OCI-LY7 (cell line): ENCODE measurements at regions not wholly inside any gene's neighbourhood (a gene's known extent, or its start where the extent isn't known, plus 50 kb on each side); places are given as distances from the start of the nearest gene placed in this dataset.

ENCODE experiments used
- CTCF ChIP-seq: fragments of 200-600 bp; sonication (generic); conservative IDR thresholded peaks from 2 replicates; pipeline ENCODE4 v1.5.1; 2014; ENCODE audit warnings: mild to moderate bottlenecking, antibody characterized with exemption, low read length, moderate library complexity, mixed read lengths
- EZH2phosphoT487 ChIP-seq: fragments of 200-600 bp; sonication (generic); IDR thresholded peaks from 2 replicates; pipeline ENCODE4 v1.6.1; 2018; ENCODE audit warnings: low read depth, borderline replicate concordance, mild to moderate bottlenecking, mixed run types, antibody characterized with exemption, low read length, moderate library complexity, mixed read lengths

GRCh38 chr14:34251662-34252061, 210.4 kb downstream of the SPTSSA start:
- no peak for TF ChIP-seq CTCF
- no peak for TF ChIP-seq EZH2phosphoT487
